ENCODE measurements at regions not wholly inside any gene's neighbourhood (a gene's known extent, or its start where the extent isn't known, plus 50 kb on each side); places are given as distances from the start of the nearest gene placed in this dataset.

GRCh38 chr2:71806432-71806831 is 341.2 kb downstream of the CYP26B1 start:
- TF ChIP-seq CTCF (IDR thresholded peaks at IDR 0.05) (no peak), POLR2A (IDR thresholded peaks at IDR 0.05) (no peak)

Data from Peyer's patch (tissue), 4 donors.